ENCODE measurements at regions not wholly inside any gene's neighbourhood (a gene's known extent, or its start where the extent isn't known, plus 50 kb on each side); places are given as distances from the start of the nearest gene placed in this dataset.

- TF ChIP-seq EZH2 (IDR thresholded peaks at IDR 0.05; ENCODE audit: insufficient read depth, poor library complexity, severe bottlenecking) (no peak), EZH2phosphoT487 (IDR thresholded peaks at IDR 0.05; ENCODE audit: insufficient read depth, low read depth) (no peak)
These were observed 104.8 kb upstream of the SHH start for GRCh38 chr7:155916926-155917655.

All from GM23248 (cell line).